ENCODE measurements at regions not wholly inside any gene's neighbourhood (a gene's known extent, or its start where the extent isn't known, plus 50 kb on each side); places are given as distances from the start of the nearest gene placed in this dataset.

DNA sequence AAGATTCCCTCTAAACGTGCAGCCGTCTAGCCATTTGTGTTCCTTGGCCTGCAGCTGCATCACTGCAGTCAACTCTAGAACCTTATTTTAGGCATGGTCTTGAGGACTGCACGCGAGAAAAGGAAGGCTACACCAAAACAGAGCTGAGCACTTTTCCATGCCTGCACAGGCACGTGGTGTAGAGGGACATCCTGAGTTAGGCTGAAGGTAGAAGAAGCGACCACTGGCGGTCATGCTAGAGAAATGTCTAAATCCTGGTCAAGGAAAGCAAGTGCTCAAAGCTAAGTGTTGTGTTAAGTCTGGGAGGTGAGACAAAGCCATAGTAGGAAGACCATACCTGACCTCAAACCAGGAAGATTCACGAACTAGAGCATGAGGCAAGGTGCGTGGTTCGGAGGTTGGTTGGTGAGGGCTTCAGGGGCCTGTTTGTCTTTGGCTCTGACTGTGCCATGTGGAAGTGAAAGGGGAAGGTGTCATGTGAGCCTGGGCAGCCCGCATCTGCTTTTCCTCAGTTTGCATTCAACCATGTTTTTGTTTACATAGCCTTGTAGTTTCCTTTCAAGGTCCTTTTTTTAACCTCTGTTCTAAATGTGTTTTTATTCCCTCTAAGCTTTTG lies 203.8 kb downstream of the AASDH start (continued):
- TF ChIP-seq, protein P1, sequence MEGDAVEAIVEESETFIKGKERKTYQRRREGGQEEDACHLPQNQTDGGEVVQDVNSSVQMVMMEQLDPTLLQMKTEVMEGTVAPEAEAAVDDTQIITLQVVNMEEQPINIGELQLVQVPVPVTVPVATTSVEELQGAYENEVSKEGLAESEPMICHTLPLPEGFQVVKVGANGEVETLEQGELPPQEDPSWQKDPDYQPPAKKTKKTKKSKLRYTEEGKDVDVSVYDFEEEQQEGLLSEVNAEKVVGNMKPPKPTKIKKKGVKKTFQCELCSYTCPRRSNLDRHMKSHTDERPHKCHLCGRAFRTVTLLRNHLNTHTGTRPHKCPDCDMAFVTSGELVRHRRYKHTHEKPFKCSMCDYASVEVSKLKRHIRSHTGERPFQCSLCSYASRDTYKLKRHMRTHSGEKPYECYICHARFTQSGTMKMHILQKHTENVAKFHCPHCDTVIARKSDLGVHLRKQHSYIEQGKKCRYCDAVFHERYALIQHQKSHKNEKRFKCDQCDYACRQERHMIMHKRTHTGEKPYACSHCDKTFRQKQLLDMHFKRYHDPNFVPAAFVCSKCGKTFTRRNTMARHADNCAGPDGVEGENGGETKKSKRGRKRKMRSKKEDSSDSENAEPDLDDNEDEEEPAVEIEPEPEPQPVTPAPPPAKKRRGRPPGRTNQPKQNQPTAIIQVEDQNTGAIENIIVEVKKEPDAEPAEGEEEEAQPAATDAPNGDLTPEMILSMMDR (IDR thresholded peaks at IDR 0.05; ENCODE audit: control extremely low read depth in 1 of 3, insufficient read depth in 1 of 3, low read depth in 1 of 3, low read length in 3 of 3), result peak in 2 of 3 experiments; percentile 19 to 42; a peak in 2 of 4 replicates
